Endodermal cell (in vitro differentiated cells): ENCODE measurements at regions not wholly inside any gene's neighbourhood (a gene's known extent, or its start where the extent isn't known, plus 50 kb on each side); places are given as distances from the start of the nearest gene placed in this dataset.

ENCODE experiments used
- DNase-seq: peaks from one replicate; pipeline ENCODE4 v3.0.0-alpha.2; 2017
- H3K27ac ChIP-seq: 2 replicates; pipeline ENCODE4 v1.5.1; 2013; ENCODE audit warnings: mild to moderate bottlenecking, low read depth, low read length, moderate library complexity
- H3K27me3 ChIP-seq: 2 replicates; pipeline ENCODE4 v1.6.1; 2013; ENCODE audit warnings: mild to moderate bottlenecking, low read length, moderate library complexity; ENCODE audit not compliant: insufficient read depth, control insufficient read depth, poor library complexity, severe bottlenecking
- H3K36me3 ChIP-seq: 2 replicates; pipeline ENCODE4 v1.7.0; 2013; ENCODE audit warnings: mild to moderate bottlenecking, low read length, moderate library complexity; ENCODE audit not compliant: control insufficient read depth, insufficient read depth
- H3K4me1 ChIP-seq: one replicate; pipeline ENCODE4 v1.7.0; 2013; ENCODE audit warnings: low read length; ENCODE audit not compliant: control insufficient read depth, insufficient read depth
- H3K4me3 ChIP-seq: 2 replicates; pipeline ENCODE4 v1.5.1; 2013; ENCODE audit warnings: mild to moderate bottlenecking, low read length, moderate library complexity
- H3K9ac ChIP-seq: 2 replicates; pipeline ENCODE4 v1.6.1; 2013; ENCODE audit warnings: mild to moderate bottlenecking, low read length, moderate library complexity; ENCODE audit not compliant: poor library complexity, severe bottlenecking; ENCODE audit errors: extremely low read depth
- H3K9me3 ChIP-seq: 2 replicates; pipeline ENCODE4 v1.6.1; 2013; ENCODE audit warnings: mild to moderate bottlenecking, low read length, moderate library complexity; ENCODE audit not compliant: control insufficient read depth
- H3K27ac Mint-ChIP-seq: 2 replicates; pipeline ENCODE4 v1.8.0; 2020; ENCODE audit warnings: mixed read lengths
- H3K27me3 Mint-ChIP-seq: 2 replicates; pipeline ENCODE4 v1.8.0; 2021; ENCODE audit warnings: mild to moderate bottlenecking, mixed read lengths; ENCODE audit not compliant: insufficient read depth
- H3K36me3 Mint-ChIP-seq: 2 replicates; pipeline ENCODE4 v1.8.0; 2020; ENCODE audit warnings: low read depth, mixed read lengths
- H3K4me1 Mint-ChIP-seq: 2 replicates; pipeline ENCODE4 v1.8.0; 2020; ENCODE audit warnings: mixed read lengths
- H3K4me3 Mint-ChIP-seq: 2 replicates; pipeline ENCODE4 v1.8.0; 2020; ENCODE audit warnings: mild to moderate bottlenecking, moderate library complexity, mixed read lengths
- H3K9me3 Mint-ChIP-seq: 2 replicates; pipeline ENCODE4 v1.8.0; 2020; ENCODE audit warnings: mild to moderate bottlenecking, mixed read lengths
- WGBS, 2 experiments: methylation state at CpG; one replicate each; pipeline versions ENCODE4 v1.1.5 to v1.1.7; 2013; ENCODE audit warnings: missing lambda C conversion rate in 2 of 2, mixed read lengths in 1 of 2; ENCODE audit not compliant: insufficient coverage in 1 of 2, insufficient read length in 1 of 2; 5-methylcytosine and 5-hydroxymethylcytosine counted together
- TF ChIP-seq, protein P1 (sequence below): fragments of 200-600 bp; sonication (generic); conservative IDR thresholded peaks from 2 replicates; pipeline ENCODE4 v1.5.0; 2021; ENCODE audit warnings: antibody characterized with exemption, mild to moderate bottlenecking

DNA sequence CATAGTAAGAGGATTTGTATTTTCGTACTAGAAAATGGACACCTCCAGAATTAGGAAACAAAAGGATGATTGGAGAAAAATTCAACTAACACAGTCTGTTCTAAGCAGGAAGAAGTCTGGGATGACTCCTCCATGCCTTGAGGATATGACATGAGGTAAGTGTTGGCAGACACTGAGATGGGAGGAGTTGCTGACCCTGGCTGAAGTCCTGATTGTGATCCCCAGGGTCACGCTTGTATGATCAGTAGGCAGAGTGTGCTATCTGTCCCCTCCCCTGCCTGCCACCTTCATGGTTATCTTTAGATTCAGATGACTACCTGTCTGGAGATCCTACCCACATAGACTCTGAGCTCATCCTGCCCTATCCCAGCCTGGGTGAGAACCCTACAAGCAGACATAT is 249.1 kb downstream of the C1orf94 start:
- no peaks in the 10 kb centered on the region for H3K36me3 ChIP-seq
- no peak overlapping the region for H3K9ac ChIP-seq
- Mint-ChIP-seq H3K9me3 (no peaks in the 10 kb centered on the region), H3K4me3 (no peak overlapping the region), H3K27me3 (peaks cover 19% of the 10 kb centered on the region), H3K27ac (no peak overlapping the region), H3K36me3 (no peaks in the 10 kb centered on the region), H3K4me1 (peaks cover 13% of the 10 kb centered on the region)
- H3K27ac ChIP-seq = no peak overlapping the region
- no peak overlapping the region for H3K4me3 ChIP-seq
- H3K4me1 ChIP-seq = no peaks in the 10 kb centered on the region
- WGBS, 2 experiments = 90 to 100% methylated on average over 2 of the region's 2 CpGs
- no peaks in the 10 kb centered on the region for H3K9me3 ChIP-seq
- DNase-seq = no peak
- H3K27me3 ChIP-seq = peaks cover 6% of the 10 kb centered on the region
- TF ChIP-seq, protein P1, sequence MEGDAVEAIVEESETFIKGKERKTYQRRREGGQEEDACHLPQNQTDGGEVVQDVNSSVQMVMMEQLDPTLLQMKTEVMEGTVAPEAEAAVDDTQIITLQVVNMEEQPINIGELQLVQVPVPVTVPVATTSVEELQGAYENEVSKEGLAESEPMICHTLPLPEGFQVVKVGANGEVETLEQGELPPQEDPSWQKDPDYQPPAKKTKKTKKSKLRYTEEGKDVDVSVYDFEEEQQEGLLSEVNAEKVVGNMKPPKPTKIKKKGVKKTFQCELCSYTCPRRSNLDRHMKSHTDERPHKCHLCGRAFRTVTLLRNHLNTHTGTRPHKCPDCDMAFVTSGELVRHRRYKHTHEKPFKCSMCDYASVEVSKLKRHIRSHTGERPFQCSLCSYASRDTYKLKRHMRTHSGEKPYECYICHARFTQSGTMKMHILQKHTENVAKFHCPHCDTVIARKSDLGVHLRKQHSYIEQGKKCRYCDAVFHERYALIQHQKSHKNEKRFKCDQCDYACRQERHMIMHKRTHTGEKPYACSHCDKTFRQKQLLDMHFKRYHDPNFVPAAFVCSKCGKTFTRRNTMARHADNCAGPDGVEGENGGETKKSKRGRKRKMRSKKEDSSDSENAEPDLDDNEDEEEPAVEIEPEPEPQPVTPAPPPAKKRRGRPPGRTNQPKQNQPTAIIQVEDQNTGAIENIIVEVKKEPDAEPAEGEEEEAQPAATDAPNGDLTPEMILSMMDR = no peak

DNA sequence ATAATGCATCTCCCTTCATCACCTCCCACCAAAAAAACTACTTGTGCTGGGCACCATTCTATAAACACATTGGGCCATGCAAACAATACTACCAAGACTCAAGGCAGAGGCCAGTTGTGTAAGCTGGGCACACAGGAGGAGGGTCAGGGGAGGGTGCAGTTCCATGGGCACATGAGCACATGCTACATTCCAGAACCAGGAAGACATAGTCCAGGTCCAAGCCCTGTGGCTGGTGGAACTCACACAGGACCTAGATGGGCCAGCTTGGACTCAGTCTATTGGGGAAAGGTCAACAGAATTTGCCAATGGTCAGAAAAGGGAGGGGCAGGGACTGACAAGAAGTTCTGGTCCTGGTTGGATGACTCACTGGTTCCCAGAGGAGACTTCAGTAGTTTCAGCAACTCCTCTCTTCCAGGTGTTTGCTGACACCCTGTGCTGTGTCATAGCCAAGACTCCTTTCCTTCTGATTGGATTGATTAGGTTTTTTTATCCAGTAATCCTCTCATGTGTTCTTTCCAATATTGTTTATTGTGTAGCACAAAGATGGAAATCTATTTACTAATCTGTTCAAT is 249.7 kb downstream of the C1orf94 start:
- Mint-ChIP-seq H3K4me3 (no peak overlapping the region), H3K36me3 (no peaks in the 10 kb centered on the region), H3K27me3 (peaks cover 16% of the 10 kb centered on the region), H3K4me1 (peaks cover 13% of the 10 kb centered on the region), H3K27ac (no peak overlapping the region), H3K9me3 (no peaks in the 10 kb centered on the region)
- Histone ChIP-seq H3K4me1 (no peaks in the 10 kb centered on the region), H3K9me3 (no peaks in the 10 kb centered on the region), H3K36me3 (no peaks in the 10 kb centered on the region), H3K9ac (no peak overlapping the region), H3K4me3 (no peak overlapping the region), H3K27ac (no peak overlapping the region), H3K27me3 (peaks cover 6% of the 10 kb centered on the region)
- TF ChIP-seq, protein P1 = no peak
- no peak for DNase-seq

DNA sequence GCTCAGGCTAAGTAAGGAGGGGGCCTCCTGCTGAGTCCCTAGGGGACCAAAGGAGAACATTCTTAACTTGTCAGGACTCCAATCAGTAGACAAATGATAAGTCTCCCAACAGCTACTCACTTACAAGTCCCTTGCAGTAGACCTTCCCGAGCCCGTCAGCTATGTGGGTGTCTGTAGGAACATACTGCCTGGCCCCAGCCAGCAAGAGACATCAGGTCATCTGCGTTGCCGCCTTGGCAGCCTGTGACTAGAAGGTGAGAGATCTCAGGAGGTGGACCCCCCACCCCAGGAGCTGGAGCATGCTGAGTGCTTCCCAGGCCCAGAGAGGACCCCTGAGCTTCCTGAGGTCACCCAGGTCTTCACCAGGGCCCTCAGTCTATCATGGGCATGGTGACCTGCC is 250.5 kb downstream of the C1orf94 start:
- WGBS, 2 experiments = 96 to 100% methylated on average over 4 of the region's 4 CpGs
- no peak overlapping the region for H3K9ac ChIP-seq
- TF ChIP-seq, protein P1 = no peak
- H3K9me3 ChIP-seq = no peaks in the 10 kb centered on the region
- H3K27ac ChIP-seq = no peak overlapping the region
- Mint-ChIP-seq H3K4me1 (peaks cover 13% of the 10 kb centered on the region), H3K4me3 (no peak overlapping the region), H3K27me3 (peaks cover 14% of the 10 kb centered on the region), H3K9me3 (no peaks in the 10 kb centered on the region), H3K36me3 (no peaks in the 10 kb centered on the region), H3K27ac (no peak overlapping the region)
- no peak overlapping the region for H3K4me3 ChIP-seq
- peak; percentile 49 for DNase-seq
- no peaks in the 10 kb centered on the region for H3K36me3 ChIP-seq
- peaks cover 6% of the 10 kb centered on the region for H3K27me3 ChIP-seq
- H3K4me1 ChIP-seq = no peaks in the 10 kb centered on the region
